ENCODE measurements at regions not wholly inside any gene's neighbourhood (a gene's known extent, or its start where the extent isn't known, plus 50 kb on each side); places are given as distances from the start of the nearest gene placed in this dataset.

- no peak for DNase-seq (ENCODE audit: extremely low spot score)
- POLR2A ChIA-PET = no interaction called here
- CTCF ChIA-PET = no interaction called here
Observed at GRCh38 chr13:62643799-62644524, 1228.3 kb upstream of the PCDH20 start.

DNA sequence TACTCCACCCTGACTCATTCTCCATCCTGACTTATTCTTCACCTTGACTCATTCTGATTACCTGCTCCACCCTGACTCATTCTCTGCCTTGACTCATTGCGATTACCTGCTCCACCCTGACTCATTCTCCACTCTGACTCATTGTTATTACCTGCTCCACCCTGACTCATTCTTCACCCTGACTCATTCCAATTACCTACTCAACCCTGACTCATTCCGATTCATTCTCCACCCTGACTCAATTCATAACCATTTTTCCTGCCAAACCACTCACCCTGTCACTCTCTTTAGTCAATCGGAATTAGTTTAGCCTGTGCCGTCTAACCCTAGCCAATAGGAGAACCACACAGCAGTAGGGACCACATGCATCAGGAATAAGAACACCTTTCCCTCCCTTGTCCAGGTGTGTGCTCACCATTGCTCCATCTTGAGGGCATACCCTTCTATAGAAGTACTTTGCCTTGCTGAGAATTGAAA, 1227.4 kb upstream of the PCDH20 start:
- ChIA-PET CTCF (no interaction called here), POLR2A (no interaction called here)
- no peak for DNase-seq (ENCODE audit: extremely low spot score)
- TF ChIP-seq NFRKB (IDR thresholded peaks at IDR 0.05) = no peak
- TF ChIP-seq ZNF384 (IDR thresholded peaks at IDR 0.05) = no peak
- peak; percentile 90 for TF ChIP-seq TARDBP (IDR thresholded peaks at IDR 0.05)
- TF ChIP-seq PKNOX1 (IDR thresholded peaks at IDR 0.05) = peak; percentile 34
- TF ChIP-seq HDGF (IDR thresholded peaks at IDR 0.05; ENCODE audit: borderline replicate concordance) = no peak
- no peak for TF ChIP-seq SP1 (IDR thresholded peaks at IDR 0.05)
- TF ChIP-seq CTBP1 (IDR thresholded peaks at IDR 0.05; ENCODE audit: borderline replicate concordance) = peak; percentile 76; the same call in 1 of the 2 replicates

More at GRCh38 chr13:62643799-62644524, 1228.3 kb upstream of the PCDH20 start:
- no peak for TF ChIP-seq CTBP1 (IDR thresholded peaks at IDR 0.05; ENCODE audit: borderline replicate concordance)
- no peak for TF ChIP-seq LEF1 (IDR thresholded peaks at IDR 0.05; ENCODE audit: borderline replicate concordance)
- no peak for TF ChIP-seq ZNF384 (IDR thresholded peaks at IDR 0.05)
- TF ChIP-seq SP1 (IDR thresholded peaks at IDR 0.05) = no peak
- no peak for TF ChIP-seq TARDBP (IDR thresholded peaks at IDR 0.05)
- no peak for TF ChIP-seq PKNOX1 (IDR thresholded peaks at IDR 0.05)
- no peak for TF ChIP-seq FOXM1 (IDR thresholded peaks at IDR 0.05; ENCODE audit: borderline replicate concordance)
- no peak for TF ChIP-seq L3MBTL2 (conservative IDR thresholded peaks at IDR 0.05)
- TF ChIP-seq SUZ12 (IDR thresholded peaks at IDR 0.05) = no peak
- no peak for TF ChIP-seq NFRKB (IDR thresholded peaks at IDR 0.05)
- TF ChIP-seq FOXK2 (IDR thresholded peaks at IDR 0.05) = no peak
- no peak for TF ChIP-seq FOXA1 (IDR thresholded peaks at IDR 0.05)
- TF ChIP-seq HDGF (IDR thresholded peaks at IDR 0.05; ENCODE audit: borderline replicate concordance) = no peak
- TF ChIP-seq ELF4 (IDR thresholded peaks at IDR 0.05) = no peak
- TF ChIP-seq ARNT (IDR thresholded peaks at IDR 0.05) = no peak
- no peak for TF ChIP-seq BHLHE40 (IDR thresholded peaks at IDR 0.05; ENCODE audit: borderline replicate concordance)

- POLR2A ChIA-PET = no interaction called here
- TF ChIP-seq LEF1 (IDR thresholded peaks at IDR 0.05; ENCODE audit: borderline replicate concordance) (no peak), FOXA1 (IDR thresholded peaks at IDR 0.05) (no peak), BHLHE40 (IDR thresholded peaks at IDR 0.05; ENCODE audit: borderline replicate concordance) (no peak), CTBP1 (IDR thresholded peaks at IDR 0.05; ENCODE audit: borderline replicate concordance) (no peak), PKNOX1 (IDR thresholded peaks at IDR 0.05) (peak; percentile 63), HDGF (IDR thresholded peaks at IDR 0.05; ENCODE audit: borderline replicate concordance) (no peak), FOXM1 (IDR thresholded peaks at IDR 0.05; ENCODE audit: borderline replicate concordance) (no peak)
- no peak for DNase-seq (ENCODE audit: extremely low spot score)
- CTCF ChIA-PET = no interaction called here
Observed at GRCh38 chr13:62635161-62635560, 1219.5 kb upstream of the PCDH20 start.

- no peak for TF ChIP-seq PKNOX1 (IDR thresholded peaks at IDR 0.05)
- TF ChIP-seq FOXA1 (IDR thresholded peaks at IDR 0.05) = no peak
- TF ChIP-seq FOXK2 (IDR thresholded peaks at IDR 0.05) = no peak
- no peak for TF ChIP-seq CTBP1 (IDR thresholded peaks at IDR 0.05; ENCODE audit: borderline replicate concordance)
- no peak for TF ChIP-seq L3MBTL2 (conservative IDR thresholded peaks at IDR 0.05)
- TF ChIP-seq SP1 (IDR thresholded peaks at IDR 0.05) = no peak
- CTCF ChIA-PET = no interaction called here
- DNase-seq (ENCODE audit: extremely low spot score) = no peak
- POLR2A ChIA-PET = no interaction called here
Observed at GRCh38 chr13:62633448-62633847, 1217.8 kb upstream of the PCDH20 start.

DNA sequence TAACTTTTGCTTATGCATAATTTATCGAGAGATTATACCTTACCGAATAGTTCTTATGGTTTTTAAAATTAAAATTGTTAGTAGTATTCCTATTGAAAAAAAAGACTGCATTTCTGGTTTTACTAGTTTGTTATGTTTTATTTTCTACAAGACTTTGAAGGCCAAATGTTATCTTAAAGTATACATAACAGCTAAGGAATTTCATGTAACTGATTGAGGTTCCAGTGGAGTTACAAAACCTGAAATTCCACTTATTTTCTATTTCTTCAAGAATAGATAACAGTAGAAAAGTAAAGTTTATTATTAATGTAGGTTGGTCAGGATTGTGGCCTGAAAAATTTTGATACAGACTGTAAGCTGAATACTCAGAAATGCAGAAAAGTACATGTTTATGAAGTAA, 1216.0 kb upstream of the PCDH20 start:
- CTCF ChIA-PET = no interaction called here
- TF ChIP-seq FOXM1 (IDR thresholded peaks at IDR 0.05; ENCODE audit: borderline replicate concordance) = no peak
- TF ChIP-seq SUZ12 (IDR thresholded peaks at IDR 0.05) = no peak
- TF ChIP-seq PKNOX1 (IDR thresholded peaks at IDR 0.05) = no peak
- no peak for TF ChIP-seq ARNT (IDR thresholded peaks at IDR 0.05)
- no peak for TF ChIP-seq CTBP1 (IDR thresholded peaks at IDR 0.05; ENCODE audit: borderline replicate concordance)
- POLR2A ChIA-PET = no interaction called here
- no peak for DNase-seq (ENCODE audit: extremely low spot score)

- ChIA-PET CTCF (no interaction called here), POLR2A (no interaction called here)
- DNase-seq (ENCODE audit: extremely low spot score) = no peak
- TF ChIP-seq FOXA1 (IDR thresholded peaks at IDR 0.05) (no peak), SP1 (IDR thresholded peaks at IDR 0.05) (no peak), FOXK2 (IDR thresholded peaks at IDR 0.05) (no peak), SUZ12 (IDR thresholded peaks at IDR 0.05) (no peak), HDGF (IDR thresholded peaks at IDR 0.05; ENCODE audit: borderline replicate concordance) (no peak), LEF1 (IDR thresholded peaks at IDR 0.05; ENCODE audit: borderline replicate concordance) (no peak), PKNOX1 (IDR thresholded peaks at IDR 0.05) (0 out of 2 replicates have a peak, but pooled peaks have one; percentile 8)
Observed at GRCh38 chr13:62631124-62631523, 1215.5 kb upstream of the PCDH20 start.

Measured in HEK293T (cell line).